Effector memory CD4-positive, alpha-beta T cell (primary cell): ENCODE measurements at regions not wholly inside any gene's neighbourhood (a gene's known extent, or its start where the extent isn't known, plus 50 kb on each side); places are given as distances from the start of the nearest gene placed in this dataset.
"Not testable (repeated sequence)": the region's sequence is repeated elsewhere in the genome, so short reads cannot be mapped to it uniquely, and the experiment has no call there.

ENCODE experiments used
- DNase-seq, 3 donors: peaks; one replicate each; pipeline ENCODE4 v3.0.0-alpha.2; 2020
- H3K27ac ChIP-seq: 2 replicates; pipeline ENCODE4 v1.7.0; 2013; ENCODE audit warnings: mild to moderate bottlenecking, low read length, moderate library complexity; ENCODE audit not compliant: insufficient read depth, poor library complexity, severe bottlenecking
- H3K27me3 ChIP-seq: replicated peaks from 2 replicates; pipeline ENCODE4 v1.7.0; 2013; ENCODE audit warnings: mild to moderate bottlenecking, low read length; ENCODE audit not compliant: insufficient read depth, control insufficient read depth, poor library complexity, severe bottlenecking
- H3K36me3 ChIP-seq: 2 replicates; pipeline ENCODE4 v1.7.0; 2013; ENCODE audit warnings: mild to moderate bottlenecking, low read length, moderate library complexity; ENCODE audit not compliant: control insufficient read depth, insufficient read depth
- H3K4me1 ChIP-seq: 2 replicates; pipeline ENCODE4 v1.7.0; 2013; ENCODE audit warnings: low read length, mild to moderate bottlenecking; ENCODE audit not compliant: control insufficient read depth, insufficient read depth, poor library complexity, severe bottlenecking
- H3K4me3 ChIP-seq: 2 replicates; pipeline ENCODE4 v1.7.0; 2013; ENCODE audit warnings: low read length, low read depth, mild to moderate bottlenecking; ENCODE audit not compliant: insufficient read depth, poor library complexity, severe bottlenecking
- H3K9me3 ChIP-seq: 2 replicates; pipeline ENCODE4 v1.7.0; 2013; ENCODE audit warnings: mild to moderate bottlenecking, low read length, moderate library complexity; ENCODE audit not compliant: control insufficient read depth

DNA sequence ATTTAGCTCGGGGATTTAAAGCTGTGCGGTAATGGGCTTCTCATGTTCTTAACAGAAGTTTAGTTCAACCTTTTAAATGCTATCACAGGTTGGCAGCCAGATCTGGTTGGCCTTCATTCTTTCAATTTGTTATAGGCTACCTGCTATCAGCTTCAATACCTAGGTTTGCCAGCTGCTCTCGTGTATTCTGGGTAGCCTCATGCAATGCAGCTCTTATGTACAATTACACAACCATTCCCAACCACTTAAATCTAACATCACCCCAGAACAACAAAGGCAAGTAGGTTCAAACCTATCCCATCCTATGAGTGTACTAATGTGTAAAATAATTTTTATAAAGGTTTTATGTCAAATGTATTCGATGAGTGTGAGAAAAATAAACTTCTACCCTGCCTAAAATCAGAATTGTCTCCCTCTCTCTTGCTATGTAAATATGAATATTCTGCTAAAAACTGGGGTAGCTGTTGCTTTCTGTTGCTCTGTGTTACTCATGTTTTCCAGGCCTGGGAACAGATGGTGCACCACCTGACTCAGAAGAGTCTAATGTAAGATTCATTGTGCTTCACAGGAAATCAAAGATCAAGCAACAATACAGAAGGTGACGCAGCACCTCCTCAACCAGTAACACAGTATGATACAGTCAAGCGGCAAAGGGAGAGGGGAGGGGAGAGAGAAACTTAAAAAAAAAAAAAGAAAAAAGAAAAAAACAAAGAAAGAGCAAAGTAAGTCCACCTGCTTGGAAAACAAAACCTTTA is 188.6 kb downstream of the ETV1 start:
- H3K9me3 ChIP-seq, result no peaks in the 10 kb centered on the region
- no peak for DNase-seq
- H3K27ac ChIP-seq, result no peak overlapping the region
- H3K36me3 ChIP-seq, result no peaks in the 10 kb centered on the region
- H3K4me1 ChIP-seq, result no peaks in the 10 kb centered on the region
- no peak overlapping the region for H3K4me3 ChIP-seq
- H3K27me3 ChIP-seq, result no peaks in the 10 kb centered on the region

DNA sequence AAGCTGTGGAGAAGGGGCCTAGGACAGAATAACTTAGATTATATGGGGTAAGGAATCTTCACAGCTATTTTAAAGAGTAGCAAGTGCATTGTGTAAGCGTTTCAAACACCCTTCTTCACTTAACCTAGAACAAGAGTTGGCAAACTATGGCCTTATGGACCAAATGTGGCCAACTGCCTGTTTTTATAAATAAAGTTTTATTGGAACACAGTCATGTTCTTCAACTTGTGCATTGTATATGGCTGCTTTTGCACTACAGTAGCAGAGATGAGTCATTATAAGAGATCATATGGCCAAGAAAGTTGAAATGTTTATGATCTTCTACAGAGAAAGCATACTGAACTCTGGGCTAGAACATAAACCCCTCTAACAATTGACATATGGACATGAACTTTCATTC is 187.8 kb downstream of the ETV1 start:
- Histone ChIP-seq H3K4me1 (no peaks in the 10 kb centered on the region), H3K27ac (no peak overlapping the region), H3K9me3 (no peaks in the 10 kb centered on the region), H3K36me3 (no peaks in the 10 kb centered on the region), H3K27me3 (no peaks in the 10 kb centered on the region), H3K4me3 (no peak overlapping the region)
- DNase-seq, result no peak

DNA sequence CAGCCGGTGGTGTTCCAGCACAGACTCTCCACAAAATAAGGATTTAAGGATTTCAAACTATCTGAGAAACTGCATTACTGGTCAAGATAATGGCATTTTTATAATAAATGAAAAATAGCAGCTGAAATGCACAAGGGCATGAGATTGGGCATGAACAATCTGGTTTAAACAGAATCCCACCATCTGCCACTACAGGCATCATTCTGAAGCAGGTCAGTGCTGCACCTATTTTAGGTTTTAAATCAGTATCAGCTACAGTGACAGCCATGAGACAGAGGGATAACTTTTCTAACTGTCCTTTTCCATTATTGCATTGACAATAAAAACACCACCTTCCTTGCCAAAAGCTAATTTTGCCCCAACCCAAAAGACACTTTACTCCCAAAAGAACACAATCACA is 186.8 kb downstream of the ETV1 start:
- no peaks in the 10 kb centered on the region for H3K4me1 ChIP-seq
- DNase-seq, result no peak
- no peaks in the 10 kb centered on the region for H3K36me3 ChIP-seq
- H3K9me3 ChIP-seq, result no peaks in the 10 kb centered on the region
- no peak overlapping the region for H3K27ac ChIP-seq
- H3K4me3 ChIP-seq, result no peak overlapping the region
- H3K27me3 ChIP-seq, result no peaks in the 10 kb centered on the region

DNA sequence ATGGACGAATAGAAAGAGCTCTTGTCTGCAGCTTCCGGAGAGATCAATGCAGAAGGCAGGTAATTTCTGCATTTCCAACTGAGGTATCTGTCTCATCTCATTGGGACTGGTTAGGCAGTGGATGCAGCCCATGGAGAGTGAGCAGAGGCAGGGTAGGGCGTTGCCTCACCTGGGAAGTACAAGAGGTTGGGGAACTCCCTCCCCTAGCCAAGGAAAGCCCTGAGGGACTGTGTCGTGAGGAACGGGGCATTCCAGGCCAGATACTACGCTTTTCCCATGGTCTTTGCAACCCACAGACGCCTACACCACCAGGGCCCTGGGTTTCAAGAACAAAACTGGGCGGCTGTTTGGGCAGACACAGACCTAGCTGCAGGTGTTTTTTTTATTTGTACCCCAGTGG is 186.3 kb downstream of the ETV1 start:
- no peaks in the 10 kb centered on the region for H3K27me3 ChIP-seq
- no peak overlapping the region for H3K4me3 ChIP-seq
- H3K4me1 ChIP-seq, result no peaks in the 10 kb centered on the region
- no peak overlapping the region for H3K27ac ChIP-seq
- H3K9me3 ChIP-seq, result no peaks in the 10 kb centered on the region
- no peak for DNase-seq
- H3K36me3 ChIP-seq, result no peaks in the 10 kb centered on the region

DNA sequence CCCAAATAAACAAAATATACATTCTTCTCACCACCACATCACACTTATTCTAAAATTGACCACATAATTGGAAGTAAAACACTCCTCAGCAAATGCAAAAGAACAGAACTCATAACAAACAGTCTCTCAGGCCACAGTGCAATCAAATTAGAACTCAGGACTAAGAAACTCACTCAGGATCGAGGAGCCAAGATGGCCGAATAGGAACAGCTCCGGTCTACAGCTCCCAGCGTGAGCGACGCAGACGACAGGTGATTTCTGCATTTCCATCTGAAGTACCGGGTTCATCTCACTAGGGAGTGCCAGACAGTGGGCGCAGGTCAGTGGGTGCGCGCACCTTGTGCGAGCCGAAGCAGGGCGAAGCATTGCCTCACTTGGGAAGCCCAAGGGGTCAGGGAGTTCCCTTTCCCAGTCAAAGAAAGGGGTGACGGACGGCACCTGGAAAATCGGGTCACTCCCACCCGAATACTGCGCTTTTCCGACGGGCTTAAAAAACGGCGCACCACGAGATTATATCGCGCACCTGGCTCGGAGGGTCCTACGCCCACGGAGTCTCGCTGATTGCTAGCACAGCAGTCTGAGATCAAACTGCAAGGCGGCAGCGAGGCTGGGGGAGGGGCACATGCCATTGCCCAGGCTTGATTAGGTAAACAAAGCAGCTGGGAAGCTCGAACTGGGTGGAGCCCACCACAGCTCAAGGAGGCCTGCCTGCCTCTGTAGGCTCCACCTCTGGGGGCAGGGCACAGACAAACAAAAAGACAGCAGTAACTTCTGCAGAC is 183.2 kb downstream of the ETV1 start:
- H3K9me3 ChIP-seq, H3K27ac ChIP-seq, DNase-seq, H3K36me3 ChIP-seq, H3K4me3 ChIP-seq, H3K27me3 ChIP-seq, H3K4me1 ChIP-seq: not testable (repeated sequence)

DNA sequence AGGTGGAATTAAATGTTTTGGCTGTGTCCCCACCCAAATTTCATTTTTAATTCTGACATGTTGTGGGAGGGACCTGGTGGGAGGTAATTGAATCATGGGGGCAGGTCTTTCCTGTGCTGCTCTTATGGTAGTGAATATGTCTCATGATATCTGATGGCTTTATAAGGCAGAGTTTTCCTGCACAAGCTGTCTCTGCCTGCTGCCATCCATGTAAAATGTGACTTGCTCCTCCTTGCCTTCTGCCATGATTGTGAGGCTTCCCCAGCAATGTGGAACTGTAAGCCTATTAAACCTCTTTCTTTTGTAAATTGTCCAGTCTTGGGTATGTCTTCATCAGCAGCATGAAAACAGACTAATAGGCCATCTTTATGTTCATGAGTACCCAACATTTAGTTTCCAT is 172.2 kb downstream of the ETV1 start:
- DNase-seq, H3K27ac ChIP-seq, H3K4me1 ChIP-seq, H3K36me3 ChIP-seq, H3K9me3 ChIP-seq, H3K4me3 ChIP-seq, H3K27me3 ChIP-seq: not testable (repeated sequence)

DNA sequence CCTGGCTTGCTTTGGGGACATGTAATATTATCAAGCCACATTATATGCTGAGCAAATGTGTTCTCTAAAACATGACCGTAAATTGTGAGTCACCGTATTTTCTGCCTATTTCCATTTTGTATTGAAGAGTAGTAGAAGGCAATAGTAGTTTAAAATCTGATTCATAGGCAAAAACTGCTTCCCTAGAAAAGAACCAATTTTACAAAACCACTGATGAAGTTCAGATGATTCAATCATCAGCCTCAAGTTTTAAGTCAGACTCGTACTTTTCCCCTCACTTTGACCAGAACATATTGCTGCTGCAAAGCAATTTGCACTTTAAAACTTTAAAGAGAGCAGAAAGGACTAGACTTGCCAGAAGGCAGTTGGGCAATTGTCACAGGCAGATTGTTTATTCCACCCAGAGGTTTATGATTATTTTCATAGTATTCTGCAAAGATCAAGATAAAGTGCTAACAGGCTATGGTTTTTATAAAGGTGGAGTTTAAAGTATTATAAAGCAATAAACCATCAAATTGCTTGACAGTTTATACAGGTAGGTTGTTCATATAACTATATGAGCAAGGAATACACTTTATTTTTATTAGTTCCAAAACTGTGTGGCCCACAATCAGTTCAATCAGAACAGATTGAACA is 168.2 kb downstream of the ETV1 start:
- no peaks in the 10 kb centered on the region for H3K9me3 ChIP-seq
- no peaks in the 10 kb centered on the region for H3K4me1 ChIP-seq
- no peak overlapping the region for H3K27ac ChIP-seq
- no peak overlapping the region for H3K4me3 ChIP-seq
- H3K27me3 ChIP-seq, result no peaks in the 10 kb centered on the region
- H3K36me3 ChIP-seq, result no peaks in the 10 kb centered on the region
- DNase-seq, result no peak

DNA sequence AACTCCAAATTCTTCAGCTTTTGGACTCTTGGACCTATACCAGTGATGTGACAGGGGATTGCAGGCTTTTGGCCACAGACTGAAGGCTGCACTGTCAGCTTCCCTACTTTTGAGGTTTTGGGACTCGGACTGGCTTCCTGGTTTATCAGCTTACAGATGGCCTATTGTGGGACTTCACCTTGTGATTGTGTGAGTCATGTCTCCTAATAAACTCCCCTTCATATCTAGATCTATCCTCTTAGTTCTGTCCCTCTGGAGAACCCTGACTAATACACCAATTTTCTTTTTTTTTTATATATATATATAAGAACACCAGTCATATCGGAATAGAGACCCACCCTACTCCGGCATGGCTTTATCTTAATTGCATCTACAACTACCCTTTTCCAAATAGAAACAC is 166.8 kb downstream of the ETV1 start:
- Histone ChIP-seq H3K27me3 (no peaks in the 10 kb centered on the region), H3K4me3 (no peak overlapping the region), H3K27ac (no peak overlapping the region), H3K9me3 (no peaks in the 10 kb centered on the region), H3K4me1 (no peaks in the 10 kb centered on the region), H3K36me3 (no peaks in the 10 kb centered on the region)
- no peak for DNase-seq

DNA sequence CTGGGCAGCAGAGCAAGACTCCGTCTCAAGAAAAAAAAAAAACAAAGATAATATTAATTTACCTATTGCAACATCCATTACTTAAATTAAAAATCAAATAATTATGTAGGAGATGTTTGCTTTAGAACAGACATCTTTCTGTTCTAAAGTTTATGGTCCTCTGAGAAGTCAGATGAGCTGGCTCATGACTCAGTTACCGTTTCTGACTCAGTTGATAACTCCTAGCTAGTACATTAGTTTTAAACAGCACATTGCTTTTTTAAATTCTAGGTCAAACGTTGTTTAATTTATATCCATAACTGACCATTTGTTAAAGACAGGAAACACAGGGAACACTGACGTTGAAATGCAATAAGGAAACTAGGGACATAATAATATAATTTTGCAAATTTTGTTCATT is 162.7 kb downstream of the ETV1 start:
- no peak for DNase-seq
- no peak overlapping the region for H3K27ac ChIP-seq
- no peaks in the 10 kb centered on the region for H3K4me1 ChIP-seq
- no peaks in the 10 kb centered on the region for H3K27me3 ChIP-seq
- no peak overlapping the region for H3K4me3 ChIP-seq
- H3K9me3 ChIP-seq, result no peaks in the 10 kb centered on the region
- H3K36me3 ChIP-seq, result no peaks in the 10 kb centered on the region

DNA sequence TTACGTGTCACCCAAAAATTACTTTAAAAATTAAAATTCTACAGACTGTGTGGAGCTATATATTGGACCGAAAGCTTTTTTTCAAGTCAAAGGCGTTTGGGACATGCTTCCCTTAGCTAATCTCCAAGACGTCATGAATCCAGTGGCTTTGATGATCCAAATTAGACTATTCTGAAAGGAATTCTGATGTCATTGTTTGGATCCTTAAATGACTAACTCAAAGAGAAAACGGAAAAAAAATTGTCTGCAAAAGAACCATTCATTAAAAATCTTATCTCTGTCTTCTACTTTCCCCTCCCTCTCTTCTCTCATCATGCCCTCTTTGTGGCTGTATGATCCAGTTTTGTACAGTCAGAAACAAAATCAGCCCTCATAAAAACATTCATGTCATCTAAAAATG is 161.8 kb downstream of the ETV1 start:
- no peak for DNase-seq
- Histone ChIP-seq H3K27me3 (no peaks in the 10 kb centered on the region), H3K9me3 (no peaks in the 10 kb centered on the region), H3K4me1 (no peaks in the 10 kb centered on the region), H3K36me3 (no peaks in the 10 kb centered on the region), H3K4me3 (no peak overlapping the region), H3K27ac (no peak overlapping the region)
